ENCODE measurements at regions not wholly inside any gene's neighbourhood (a gene's known extent, or its start where the extent isn't known, plus 50 kb on each side); places are given as distances from the start of the nearest gene placed in this dataset.
"Not testable (repeated sequence)": the region's sequence is repeated elsewhere in the genome, so short reads cannot be mapped to it uniquely, and the experiment has no call there.

GRCh38 chr3:75582536-75582935 is 81.6 kb upstream of the FRG2C start:
- not testable (repeated sequence) for TF ChIP-seq CTCF (IDR thresholded peaks at IDR 0.05; ENCODE audit: low read length); EZH2 (IDR thresholded peaks at IDR 0.05; ENCODE audit: borderline replicate concordance, low read length)

All from OCI-LY1 (cell line).